ENCODE measurements at regions not wholly inside any gene's neighbourhood (a gene's known extent, or its start where the extent isn't known, plus 50 kb on each side); places are given as distances from the start of the nearest gene placed in this dataset.

DNA sequence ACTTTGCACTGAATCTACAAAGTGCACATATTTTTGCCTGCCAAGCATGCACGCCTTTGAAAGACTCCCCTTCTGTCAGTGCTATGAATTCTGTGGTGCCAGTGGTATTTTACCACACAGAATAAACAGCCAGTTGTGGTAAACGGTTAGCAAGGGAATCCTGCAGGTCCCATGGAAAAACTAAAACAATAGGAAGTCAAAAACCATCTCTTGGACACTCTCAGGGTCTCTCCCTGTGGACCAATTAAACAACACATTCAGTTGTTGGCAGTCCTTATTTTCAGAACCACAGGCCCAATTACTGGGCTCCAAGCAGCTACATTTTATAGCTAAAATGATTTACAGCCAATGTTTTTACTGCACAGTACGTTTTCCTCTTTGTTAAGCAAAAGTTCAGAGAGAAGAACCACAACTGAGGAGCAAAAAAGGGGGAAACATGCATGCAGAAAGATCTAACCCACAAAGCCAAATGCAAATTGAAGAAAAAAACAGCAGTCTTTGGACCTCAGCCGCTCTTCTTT lies 116.9 kb downstream of the KCTD12 start:
- DNase-seq (ENCODE audit: low read depth) = no peak
- Histone ChIP-seq H3K4me3 (ENCODE audit: low read depth, low read length) (no peak overlapping the region), H3K36me3 (ENCODE audit: control insufficient read depth, insufficient read depth, low read length) (no peaks in the 10 kb centered on the region), H3K27me3 (ENCODE audit: control insufficient read depth, insufficient read depth, low read length) (no peaks in the 10 kb centered on the region)
- TF ChIP-seq CTCF (IDR thresholded peaks at IDR 0.05; ENCODE audit: insufficient read depth, low read length, poor library complexity, severe bottlenecking) = no peak

DNA sequence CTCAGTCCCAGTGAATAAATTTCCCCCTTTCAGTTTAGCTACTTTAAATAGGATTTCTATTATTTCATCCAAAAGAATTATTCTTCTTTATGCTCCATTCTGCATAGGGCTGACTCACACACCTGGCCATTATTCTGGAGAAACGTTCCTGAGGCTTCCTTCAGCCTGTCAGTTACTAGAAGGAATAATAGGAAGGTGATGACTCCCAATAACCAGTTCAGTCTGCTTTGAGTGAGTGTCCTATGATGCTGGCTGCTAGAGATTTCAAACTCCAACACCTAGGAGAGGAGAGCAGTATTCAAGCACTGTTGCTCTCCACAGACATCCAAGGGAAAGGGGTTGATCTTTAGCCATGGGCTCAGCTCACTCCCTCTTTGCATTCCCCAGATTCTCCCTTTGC lies 117.8 kb downstream of the KCTD12 start:
- Histone ChIP-seq H3K36me3 (ENCODE audit: control insufficient read depth, insufficient read depth, low read length) (no peaks in the 10 kb centered on the region), H3K27me3 (ENCODE audit: control insufficient read depth, insufficient read depth, low read length) (no peaks in the 10 kb centered on the region), H3K4me3 (ENCODE audit: low read depth, low read length) (no peak overlapping the region)
- no peak for TF ChIP-seq CTCF (IDR thresholded peaks at IDR 0.05; ENCODE audit: insufficient read depth, low read length, poor library complexity, severe bottlenecking)
- DNase-seq (ENCODE audit: low read depth) = no peak

DNA sequence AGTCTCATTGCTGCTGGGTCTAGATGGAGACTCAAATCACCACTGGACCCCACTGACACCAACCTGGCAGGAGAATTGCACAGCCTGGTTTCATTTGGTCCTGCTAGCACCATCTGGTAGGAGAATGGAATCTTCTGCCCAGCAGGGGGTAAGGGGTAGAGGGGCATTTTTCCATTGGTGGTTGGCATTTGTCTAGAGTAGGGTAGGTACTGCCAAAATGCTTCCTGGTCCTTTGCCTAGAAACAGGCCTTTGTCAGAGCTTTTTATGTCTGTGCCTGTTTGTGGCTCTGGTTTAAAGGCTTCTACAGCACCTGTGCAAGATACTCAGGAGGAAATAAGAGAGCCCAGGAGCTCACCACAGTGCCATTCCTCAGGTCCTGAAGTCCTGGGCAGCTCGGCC lies 121.3 kb downstream of the KCTD12 start:
- H3K36me3 ChIP-seq (ENCODE audit: control insufficient read depth, insufficient read depth, low read length) = no peaks in the 10 kb centered on the region
- TF ChIP-seq CTCF (IDR thresholded peaks at IDR 0.05; ENCODE audit: insufficient read depth, low read length, poor library complexity, severe bottlenecking) = no peak
- DNase-seq (ENCODE audit: low read depth) = no peak
- no peaks in the 10 kb centered on the region for H3K27me3 ChIP-seq (ENCODE audit: control insufficient read depth, insufficient read depth, low read length)
- no peak overlapping the region for H3K4me3 ChIP-seq (ENCODE audit: low read depth, low read length)

DNA sequence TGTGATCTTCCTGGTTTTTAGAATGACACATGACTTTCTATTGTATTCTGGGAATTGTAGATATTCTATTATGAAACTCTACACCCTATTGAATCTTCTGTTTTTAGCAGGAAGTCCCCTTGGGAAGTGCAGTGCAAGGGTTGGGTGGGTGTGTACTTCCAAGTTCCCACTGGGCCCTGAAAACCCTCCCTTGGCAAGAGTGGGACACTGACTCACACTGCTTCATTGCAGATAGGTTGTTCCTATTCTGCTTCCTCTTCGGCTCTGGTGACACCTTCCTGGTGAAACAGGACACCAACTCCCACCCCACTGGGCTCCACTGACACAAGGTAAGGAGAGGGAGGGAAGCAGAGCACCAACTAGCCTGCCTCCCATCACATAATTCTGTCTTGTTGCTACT lies 121.8 kb downstream of the KCTD12 start:
- H3K36me3 ChIP-seq (ENCODE audit: control insufficient read depth, insufficient read depth, low read length) = no peaks in the 10 kb centered on the region
- H3K4me3 ChIP-seq (ENCODE audit: low read depth, low read length) = no peak overlapping the region
- TF ChIP-seq CTCF (IDR thresholded peaks at IDR 0.05; ENCODE audit: insufficient read depth, low read length, poor library complexity, severe bottlenecking) = no peak
- DNase-seq (ENCODE audit: low read depth) = no peak
- no peaks in the 10 kb centered on the region for H3K27me3 ChIP-seq (ENCODE audit: control insufficient read depth, insufficient read depth, low read length)

- no peak for DNase-seq (ENCODE audit: low read depth)
Measured at GRCh38 chr13:76762721-76763120, 123.5 kb downstream of the KCTD12 start.

More at GRCh38 chr13:76762721-76763120, 123.5 kb downstream of the KCTD12 start:
- Histone ChIP-seq H3K4me3 (ENCODE audit: low read depth, low read length) (no peak overlapping the region), H3K27me3 (ENCODE audit: control insufficient read depth, insufficient read depth, low read length) (no peaks in the 10 kb centered on the region), H3K36me3 (ENCODE audit: control insufficient read depth, insufficient read depth, low read length) (no peaks in the 10 kb centered on the region)
- no peak for TF ChIP-seq CTCF (IDR thresholded peaks at IDR 0.05; ENCODE audit: insufficient read depth, low read length, poor library complexity, severe bottlenecking)

Data from kidney epithelial cell (primary cell).